Astrocyte of the spinal cord (primary cell): ENCODE measurements at regions not wholly inside any gene's neighbourhood (a gene's known extent, or its start where the extent isn't known, plus 50 kb on each side); places are given as distances from the start of the nearest gene placed in this dataset.
"Not testable (repeated sequence)": the region's sequence is repeated elsewhere in the genome, so short reads cannot be mapped to it uniquely, and the experiment has no call there.

Experiments
- DNase-seq: peaks from one replicate; pipeline ENCODE4 v3.0.0; 2011; ENCODE audit warnings: low read depth, low spot score
- H3K4me3 ChIP-seq: 2 replicates; pipeline ENCODE4 v1.5.1; 2011; ENCODE audit warnings: low read depth, mild to moderate bottlenecking, low read length, moderate library complexity
- CTCF ChIP-seq: IDR thresholded peaks from 2 replicates; pipeline ENCODE4 v1.5.1; 2012; ENCODE audit warnings: low read depth, mild to moderate bottlenecking, low read length, inconsistent platforms
- in situ Hi-C: cut with HindIII; loops from 2 replicates; pipeline ENCODE4 v1.10.0; 2017; ENCODE audit warnings: low sequenced_read_pairs

GRCh38 chr5:171720086-171720485 lies 65.5 kb upstream of the SMIM23 start:
- in situ Hi-C loops: no loop called here
- no peak for TF ChIP-seq CTCF
- no peak overlapping the region for H3K4me3 ChIP-seq
- DNase-seq: no peak

GRCh38 chr5:171721464-171721863 lies 64.2 kb upstream of the SMIM23 start:
- in situ Hi-C loops: no loop called here
- TF ChIP-seq CTCF: no peak
- DNase-seq: no peak
- H3K4me3 ChIP-seq: no peak overlapping the region

GRCh38 chr5:171724468-171725204 lies 61.0 kb upstream of the SMIM23 start:
- no peak for DNase-seq
- no peak for TF ChIP-seq CTCF
- in situ Hi-C loops: no loop called here
- no peak overlapping the region for H3K4me3 ChIP-seq

- DNase-seq: no peak
- no peak for TF ChIP-seq CTCF
- H3K4me3 ChIP-seq: no peak overlapping the region
- in situ Hi-C loops: no loop called here
These were observed 60.4 kb upstream of the SMIM23 start for GRCh38 chr5:171725205-171725601.

GRCh38 chr5:171726819-171727218 lies 58.8 kb upstream of the SMIM23 start:
- in situ Hi-C loops, DNase-seq, H3K4me3 ChIP-seq: not testable (repeated sequence)

GRCh38 chr5:171728686-171729085 lies 56.9 kb upstream of the SMIM23 start:
- TF ChIP-seq CTCF: no peak
- in situ Hi-C loops: no loop called here
- DNase-seq: no peak
- H3K4me3 ChIP-seq: no peak overlapping the region
